GM23338 (cell line): ENCODE measurements at regions not wholly inside any gene's neighbourhood (a gene's known extent, or its start where the extent isn't known, plus 50 kb on each side); places are given as distances from the start of the nearest gene placed in this dataset.

Experiments used
- ATAC-seq: fragments of 200-7000 bp; cut with Tn5 transposase; 3 replicates; pipeline ENCODE4 v1.9.1; 2020
- DNase-seq: peaks from one replicate; pipeline ENCODE4 v3.0.0-alpha.2; 2015; ENCODE audit warnings: low spot score
- H2AFZ ChIP-seq: fragments of 200-600 bp; sonication (generic); 2 replicates; pipeline ENCODE4 v1.8.0; 2016; ENCODE audit warnings: antibody characterized with exemption, mild to moderate bottlenecking, moderate library complexity
- H3F3A ChIP-seq: fragments of 200-600 bp; sonication (generic); replicated peaks from 2 replicates; pipeline ENCODE4 v1.8.0; 2017; ENCODE audit warnings: antibody characterized with exemption, mixed run types, low read depth
- H3K27ac ChIP-seq: fragments of 200-600 bp; sonication (generic); 2 replicates; pipeline ENCODE4 v1.6.1; 2016; ENCODE audit warnings: low read depth
- H3K27me3 ChIP-seq: fragments of 200-600 bp; sonication (generic); 2 replicates; pipeline ENCODE4 v1.8.0; 2016; ENCODE audit warnings: mild to moderate bottlenecking, mixed run types, moderate library complexity; ENCODE audit not compliant: insufficient read depth
- H3K36me3 ChIP-seq: fragments of 200-600 bp; sonication (generic); 2 replicates; pipeline ENCODE4 v1.8.0; 2016; ENCODE audit warnings: mild to moderate bottlenecking; ENCODE audit not compliant: insufficient read depth
- H3K4me1 ChIP-seq: fragments of 200-600 bp; sonication (generic); 2 replicates; pipeline ENCODE4 v1.8.0; 2016; ENCODE audit warnings: mild to moderate bottlenecking, moderate library complexity; ENCODE audit not compliant: insufficient read depth
- H3K4me2 ChIP-seq: fragments of 200-600 bp; sonication (generic); 2 replicates; pipeline ENCODE4 v1.7.1; 2017; ENCODE audit warnings: mixed run types
- H3K4me3 ChIP-seq: fragments of 200-600 bp; sonication (generic); 2 replicates; pipeline ENCODE4 v1.6.1; 2016; ENCODE audit warnings: mixed run types
- H3K79me2 ChIP-seq: fragments of 200-600 bp; sonication (generic); replicated peaks from 2 replicates; pipeline ENCODE4 v1.8.0; 2017; ENCODE audit warnings: mild to moderate bottlenecking; ENCODE audit not compliant: insufficient read depth
- H3K9me2 ChIP-seq: fragments of 200-600 bp; sonication (generic); 2 replicates; pipeline ENCODE4 v1.8.0; 2017; ENCODE audit not compliant: insufficient read depth
- H4K20me1 ChIP-seq: fragments of 200-600 bp; sonication (generic); replicated peaks from 2 replicates; pipeline ENCODE4 v1.8.0; 2017; ENCODE audit warnings: mild to moderate bottlenecking; ENCODE audit not compliant: insufficient read depth
- H3K27ac Mint-ChIP-seq: 2 replicates; pipeline ENCODE4 v1.8.0; 2020; ENCODE audit warnings: inconsistent platforms, mild to moderate bottlenecking, moderate library complexity, mixed read lengths
- H3K27me3 Mint-ChIP-seq: 3 replicates; pipeline ENCODE4 v1.8.0; 2022; ENCODE audit warnings: low read depth, mild to moderate bottlenecking, moderate library complexity, mixed read lengths, inconsistent platforms; ENCODE audit not compliant: insufficient read depth, poor library complexity
- H3K36me3 Mint-ChIP-seq: 3 replicates; pipeline ENCODE4 v1.8.0; 2021; ENCODE audit warnings: low read depth, mild to moderate bottlenecking, inconsistent platforms, moderate library complexity, mixed read lengths
- H3K4me1 Mint-ChIP-seq: 3 replicates; pipeline ENCODE4 v1.8.0; 2020; ENCODE audit warnings: mild to moderate bottlenecking, inconsistent platforms, mixed read lengths
- H3K4me3 Mint-ChIP-seq: 3 replicates; pipeline ENCODE4 v1.8.0; 2021; ENCODE audit warnings: moderate library complexity, mild to moderate bottlenecking, inconsistent platforms, mixed read lengths
- H3K9me3 Mint-ChIP-seq: 3 replicates; pipeline ENCODE4 v1.8.0; 2020; ENCODE audit warnings: moderate library complexity, mild to moderate bottlenecking, inconsistent platforms, mixed read lengths
- CREB1 ChIP-seq: fragments of 250-450 bp; sonication (Bioruptor Pico); IDR thresholded peaks from 2 replicates; pipeline ENCODE4 v1.5.0; 2020; ENCODE audit warnings: low read depth, mild to moderate bottlenecking, moderate library complexity
- CTCF ChIP-seq, 2 experiments: fragments of 200-600 bp in 1 of 2; sonication (generic) in 1 of 2; conservative IDR thresholded peaks; 2 replicates each; pipeline versions ENCODE4 v1.5.1 to v1.6.1; 2016 to 2017; ENCODE audit warnings: antibody characterized with exemption in 2 of 2, low read depth in 2 of 2, mild to moderate bottlenecking in 2 of 2, moderate library complexity in 1 of 2
- ETS1 ChIP-seq: IDR thresholded peaks from 2 replicates; pipeline ENCODE4 v1.6.1; 2016; ENCODE audit warnings: antibody characterized with exemption
- EZH2 ChIP-seq: fragments of 200-600 bp; sonication (generic); IDR thresholded peaks from one replicate; pipeline ENCODE4 v1.8.0; 2017; ENCODE audit warnings: antibody characterized with exemption, mild to moderate bottlenecking, low read depth; ENCODE audit not compliant: unreplicated experiment
- EZH2phosphoT487 ChIP-seq: fragments of 200-600 bp; sonication (generic); IDR thresholded peaks from one replicate; pipeline ENCODE4 v1.8.1; 2018; ENCODE audit warnings: antibody characterized with exemption; ENCODE audit not compliant: unreplicated experiment
- JUNB ChIP-seq: IDR thresholded peaks from one replicate; pipeline ENCODE4 v1.6.1; 2016; ENCODE audit warnings: antibody characterized with exemption; ENCODE audit not compliant: unreplicated experiment
- NANOG ChIP-seq: IDR thresholded peaks from 2 replicates; pipeline ENCODE4 v1.6.1; 2016; ENCODE audit warnings: antibody characterized with exemption, borderline replicate concordance
- POLR2AphosphoS5 ChIP-seq: IDR thresholded peaks from 2 replicates; pipeline ENCODE4 v1.6.1; 2016; ENCODE audit warnings: antibody characterized with exemption, low read depth
- REST ChIP-seq: IDR thresholded peaks from one replicate; pipeline ENCODE4 v1.6.1; 2018; ENCODE audit warnings: antibody characterized with exemption; ENCODE audit not compliant: unreplicated experiment
- STAT1 ChIP-seq: IDR thresholded peaks from one replicate; pipeline ENCODE4 v1.6.1; 2016; ENCODE audit warnings: antibody characterized with exemption; ENCODE audit not compliant: unreplicated experiment
- ZNF114 ChIP-seq: fragments of 250-450 bp; sonication (Bioruptor Pico); IDR thresholded peaks from 2 replicates; pipeline ENCODE4 v1.5.0; 2020; ENCODE audit warnings: mild to moderate bottlenecking, moderate library complexity
- ZNF331 ChIP-seq: fragments of 250-450 bp; sonication (Bioruptor Pico); IDR thresholded peaks from 2 replicates; pipeline ENCODE4 v1.5.0; 2020; ENCODE audit warnings: low read depth, mild to moderate bottlenecking, moderate library complexity
- ZNF462 ChIP-seq: fragments of 250-450 bp; sonication (Bioruptor Pico); IDR thresholded peaks from 2 replicates; pipeline ENCODE4 v1.5.0; 2020; ENCODE audit warnings: mild to moderate bottlenecking, moderate library complexity

DNA sequence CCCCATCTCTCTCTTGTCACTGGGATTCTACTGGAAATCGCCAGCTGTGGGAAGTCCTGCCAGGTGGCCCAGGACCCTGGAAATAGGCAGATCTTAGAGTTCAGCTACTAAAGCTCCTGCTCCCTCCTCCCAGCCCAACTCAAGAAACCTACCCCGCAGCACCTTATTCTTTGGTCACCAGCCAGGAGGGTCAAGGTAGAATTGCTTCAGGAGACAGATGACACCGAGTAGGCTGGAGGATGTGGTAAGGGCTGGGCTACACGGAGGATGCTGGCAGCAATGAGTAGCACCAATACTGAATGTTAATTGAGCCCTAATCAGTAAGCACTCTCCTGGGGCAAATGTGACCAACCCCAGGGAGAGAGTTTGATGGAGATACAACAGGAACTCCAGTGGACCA lies 119.7 kb upstream of the VASH1 start:
- H3K27ac Mint-ChIP-seq: no peak overlapping the region
- no peak for ATAC-seq

More for the DNA sequence above, 119.7 kb upstream of the VASH1 start:
- Mint-ChIP-seq H3K27me3 (peaks cover 10% of the 10 kb centered on the region), H3K4me3 (no peak overlapping the region), H3K4me1 (peaks cover 10% of the 10 kb centered on the region; the same call in 2 of the 3 replicates), H3K9me3 (peaks cover 4% of the 10 kb centered on the region; the same call in 2 of the 3 replicates), H3K36me3 (no peaks in the 10 kb centered on the region)
- H3K79me2 ChIP-seq: no peaks in the 10 kb centered on the region
- no peak overlapping the region for H3K4me3 ChIP-seq
- peaks cover 4% of the 10 kb centered on the region; the same call in 1 of the 2 replicates for H3K4me1 ChIP-seq
- H3K4me2 ChIP-seq: no peak overlapping the region
- no peak for TF ChIP-seq STAT1
- TF ChIP-seq EZH2phosphoT487: no peak
- TF ChIP-seq ZNF331 (CRISPR knock-in tag): no peak
- TF ChIP-seq NANOG: no peak
- no peak for TF ChIP-seq ETS1
- no peak for TF ChIP-seq REST
- no peak for TF ChIP-seq CREB1 (CRISPR knock-in tag)
- TF ChIP-seq CTCF (conservative IDR thresholded peaks at IDR 0.05; ENCODE audit: low read depth in 2 of 2): no peak
- no peak for TF ChIP-seq ZNF114 (CRISPR knock-in tag)
- no peak for TF ChIP-seq EZH2
- no peak for TF ChIP-seq JUNB
- TF ChIP-seq ZNF462 (CRISPR knock-in tag): no peak
- no peak for TF ChIP-seq POLR2AphosphoS5
- no peaks in the 10 kb centered on the region for H3K9me2 ChIP-seq
- no peak overlapping the region for H3K27ac ChIP-seq
- H2AFZ ChIP-seq: no peak overlapping the region
- H3F3A ChIP-seq: no peaks in the 10 kb centered on the region
- no peaks in the 10 kb centered on the region for H3K27me3 ChIP-seq
- no peak for DNase-seq
- H4K20me1 ChIP-seq: no peaks in the 10 kb centered on the region
- H3K36me3 ChIP-seq: no peaks in the 10 kb centered on the region
